PC-9 (cell line): ENCODE measurements at regions not wholly inside any gene's neighbourhood (a gene's known extent, or its start where the extent isn't known, plus 50 kb on each side); places are given as distances from the start of the nearest gene placed in this dataset.

Source experiments
- CTCF ChIP-seq: fragments of 200-600 bp; sonication (generic); conservative IDR thresholded peaks from 2 replicates; pipeline ENCODE4 v1.6.1; 2017; ENCODE audit warnings: mixed run types, antibody characterized with exemption, mild to moderate bottlenecking, moderate library complexity
- EZH2 ChIP-seq: fragments of 200-600 bp; sonication (generic); IDR thresholded peaks from 2 replicates; pipeline ENCODE4 v1.8.0; 2017; ENCODE audit warnings: antibody characterized with exemption, low read depth

- TF ChIP-seq CTCF (no peak), EZH2 (no peak)
These were observed 306.8 kb downstream of the LMBRD1 start for GRCh38 chr6:69489970-69490369.
